HCT116 (cell line): ENCODE measurements at regions not wholly inside any gene's neighbourhood (a gene's known extent, or its start where the extent isn't known, plus 50 kb on each side); places are given as distances from the start of the nearest gene placed in this dataset.

Source experiments
- ATAC-seq: fragments of 200-7000 bp; cut with Tn5 transposase; 2 replicates; pipeline ENCODE4 v1.9.1; 2020; ENCODE audit warnings: mild to moderate bottlenecking, moderate library complexity
- BruUV-seq: library from RNA; stranded (reverse); fragments of 400-500 nt; replicated peaks from 2 replicates; lab custom pipeline; 2021; lab: Mats Ljungman, UMichigan
- CTCF ChIA-PET: fragments of 300-600 bp; sonication (Branson Sonifier 250); formaldehyde crosslinking; loops from one replicate; lab custom pipeline; 2021; ENCODE audit warnings: antibody characterized with exemption; lab: Charles Lee
- POLR2A ChIA-PET: fragments of 300-600, 350-600 bp; sonication (Branson Sonifier 250); formaldehyde crosslinking; loops from one replicate; lab custom pipeline; 2021; ENCODE audit warnings: antibody characterized with exemption; lab: Charles Lee
- RAD21 ChIA-PET, 2 experiments: fragments of 300-600 bp; sonication (Branson Sonifier 250); formaldehyde crosslinking; loops; one replicate each; lab custom pipeline; 2023; ENCODE audit warnings: low total read pairs in 2 of 2; ENCODE audit not compliant: uncharacterized antibody in 2 of 2, unreplicated experiment in 2 of 2, low non-redundant PET in 1 of 2; lab: Charles Lee
- DNase-seq: peaks from one replicate; pipeline ENCODE4 v3.0.0-alpha.2; 2010; ENCODE audit warnings: low read depth, low spot score
- H2AFZ ChIP-seq: fragments of 200-600 bp; shearing (Covaris generic), sonication (generic); 2 replicates; pipeline ENCODE4 v1.6.1; 2017; ENCODE audit warnings: low read depth, mixed run types, mixed read lengths, antibody characterized with exemption, low read length; ENCODE audit not compliant: poor library complexity, severe bottlenecking
- H3K27ac ChIP-seq: 2 replicates; pipeline ENCODE4 v1.5.1; 2012; ENCODE audit warnings: low read depth, low read length
- H3K27me3 ChIP-seq: fragments of 200-600 bp; sonication (generic); 2 replicates; pipeline ENCODE4 v1.6.1; 2016; ENCODE audit warnings: mixed run types, low read length, mixed read lengths; ENCODE audit not compliant: insufficient read depth
- H3K36me3 ChIP-seq, 2 experiments: fragments of 200-500 bp in 1 of 2; fragments of 200-600 bp in 1 of 2; sonication (Bioruptor generic) in 1 of 2; sonication (generic) in 1 of 2; 2 replicates each; pipeline versions ENCODE4 v1.5.1 to v1.6.1; 2014 to 2016; ENCODE audit warnings: low read length in 2 of 2, inconsistent platforms in 1 of 2, mixed read lengths in 1 of 2, mixed run types in 1 of 2; ENCODE audit not compliant: insufficient read depth in 2 of 2, control insufficient read depth in 1 of 2
- H3K4me1 ChIP-seq, 2 experiments: fragments of 200-600 bp in 1 of 2; sonication (generic) in 1 of 2; 2 replicates each; pipeline versions ENCODE4 v1.5.1 to v1.6.1; 2012 to 2017; ENCODE audit warnings: low read length in 2 of 2, inconsistent platforms in 1 of 2, mild to moderate bottlenecking in 1 of 2, mixed read lengths in 1 of 2, mixed run types in 1 of 2, moderate library complexity in 1 of 2; ENCODE audit not compliant: insufficient read depth in 2 of 2, control insufficient read depth in 1 of 2
- H3K4me2 ChIP-seq: fragments of 200-600 bp; sonication (generic); 2 replicates; pipeline ENCODE4 v1.6.1; 2017; ENCODE audit warnings: mixed run types, low read length, mixed read lengths
- H3K4me3 ChIP-seq, 2 experiments: fragments of 200-600 bp in 1 of 2; sonication (generic) in 1 of 2; replicated peaks in 1 of 2; 2 replicates each; pipeline ENCODE4 v1.5.1; 2011 to 2016; ENCODE audit warnings: low read length in 2 of 2, control low read depth in 1 of 2, low read depth in 1 of 2, mild to moderate bottlenecking in 1 of 2, mixed read lengths in 1 of 2, mixed run types in 1 of 2
- H3K79me2 ChIP-seq: fragments of 200-600 bp; sonication (generic); 2 replicates; pipeline ENCODE4 v1.6.1; 2017; ENCODE audit warnings: mild to moderate bottlenecking, mixed run types, low read length, moderate library complexity, mixed read lengths; ENCODE audit not compliant: insufficient read depth
- H3K9ac ChIP-seq: fragments of 200-600 bp; sonication (generic); 2 replicates; pipeline ENCODE4 v1.6.1; 2016; ENCODE audit warnings: low read length, mixed read lengths
- H3K9me2 ChIP-seq: fragments of 200-600 bp; sonication (generic), shearing (Covaris generic); 2 replicates; pipeline ENCODE4 v1.6.1; 2017; ENCODE audit warnings: mixed run types, mild to moderate bottlenecking, moderate library complexity; ENCODE audit not compliant: insufficient read depth
- H3K9me3 ChIP-seq, 2 experiments: fragments of 200-500 bp in 1 of 2; fragments of 200-600 bp in 1 of 2; sonication (Bioruptor generic) in 1 of 2; sonication (generic) in 1 of 2; 2 replicates each; pipeline ENCODE4 v1.6.1; 2014 to 2017; ENCODE audit warnings: low read length in 2 of 2, mixed read lengths in 2 of 2, inconsistent platforms in 1 of 2, low read depth in 1 of 2, mild to moderate bottlenecking in 1 of 2, mixed run types in 1 of 2, moderate library complexity in 1 of 2; ENCODE audit not compliant: control insufficient read depth in 1 of 2, insufficient read depth in 1 of 2
- H4K20me1 ChIP-seq: fragments of 200-600 bp; sonication (generic), shearing (Covaris generic); 2 replicates; pipeline ENCODE4 v1.6.1; 2017; ENCODE audit warnings: mixed run types, mild to moderate bottlenecking, moderate library complexity; ENCODE audit not compliant: insufficient read depth
- CBX3 ChIP-seq: IDR thresholded peaks from 2 replicates; pipeline ENCODE4 v1.6.1; 2012; ENCODE audit warnings: low read depth
- CEBPB ChIP-seq: IDR thresholded peaks from 2 replicates; pipeline ENCODE4 v1.6.1; 2012; ENCODE audit warnings: low read depth
- EGR1 ChIP-seq: IDR thresholded peaks from 2 replicates; pipeline ENCODE4 v1.6.1; 2012; ENCODE audit warnings: low read depth
- EZH2 ChIP-seq: fragments of 200-600 bp; sonication (generic); IDR thresholded peaks from 2 replicates; pipeline ENCODE4 v1.6.1; 2017; ENCODE audit warnings: antibody characterized with exemption, mixed run types
- EZH2phosphoT487 ChIP-seq: fragments of 200-600 bp; IDR thresholded peaks from 2 replicates; pipeline ENCODE4 v1.6.1; 2018; ENCODE audit warnings: antibody characterized with exemption, borderline replicate concordance
- FOSL1 ChIP-seq: IDR thresholded peaks from 2 replicates; pipeline ENCODE4 v1.6.1; 2012; ENCODE audit warnings: low read depth
- MAX ChIP-seq: IDR thresholded peaks from 2 replicates; pipeline ENCODE4 v1.6.1; 2012
- RAD21 ChIP-seq: IDR thresholded peaks from 2 replicates; pipeline ENCODE4 v1.6.1; 2012; ENCODE audit warnings: low read depth, mild to moderate bottlenecking
- REST ChIP-seq: IDR thresholded peaks from 2 replicates; pipeline ENCODE4 v1.6.1; 2012; ENCODE audit warnings: low read depth
- SIN3A ChIP-seq: IDR thresholded peaks from 2 replicates; pipeline ENCODE4 v1.6.1; 2012; ENCODE audit warnings: low read depth
- SP1 ChIP-seq: IDR thresholded peaks from 2 replicates; pipeline ENCODE4 v1.6.1; 2012; ENCODE audit warnings: low read depth
- SRF ChIP-seq: IDR thresholded peaks from 2 replicates; pipeline ENCODE4 v1.6.1; 2012; ENCODE audit warnings: low read depth
- ZFX ChIP-seq: fragments of 450-650 bp; IDR thresholded peaks from 2 replicates; pipeline ENCODE4 v1.6.1; 2017
- ZNF274 ChIP-seq: fragments of 200-500 bp; sonication (Bioruptor generic); IDR thresholded peaks from 2 replicates; pipeline ENCODE4 v1.6.1; 2014; ENCODE audit warnings: mild to moderate bottlenecking, low read depth, low read length, inconsistent platforms
- intact Hi-C: fragments of 100-400 bp; cut with micrococcal nuclease; formaldehyde crosslinking; loops from 2 replicates; pipeline ENCODE4 v1.10.0; 2022
- TF ChIP-seq, protein P1 (sequence below): IDR thresholded peaks from 2 replicates; pipeline ENCODE4 v1.6.1; 2011; ENCODE audit warnings: mild to moderate bottlenecking, low read length, moderate library complexity; ENCODE audit not compliant: insufficient replicate concordance; ENCODE audit errors: extremely low read depth
- TF ChIP-seq, protein P2 (sequence below), 3 experiments: fragments of 200-600 bp in 1 of 3; sonication (generic) in 1 of 3; IDR thresholded peaks in 2 of 3; conservative IDR thresholded peaks in 1 of 3; 2 replicates each; pipeline ENCODE4 v1.5.1; 2012 to 2017; ENCODE audit warnings: low read depth in 2 of 3, low read length in 2 of 3, antibody characterized with exemption in 1 of 3, borderline replicate concordance in 1 of 3, control low read depth in 1 of 3, mild to moderate bottlenecking in 1 of 3, mixed read lengths in 1 of 3, mixed run types in 1 of 3, moderate library complexity in 1 of 3; ENCODE audit not compliant: insufficient read depth in 1 of 3

GRCh38 chr5:39579750-39580149 lies 155.0 kb upstream of the DAB2 start:
- no peak overlapping the region for H3K4me2 ChIP-seq
- ChIA-PET RAD21 (no interaction called here), CTCF (interaction anchor here (0.6 to 1.3 kb wide), 2 partner anchors 1106 to 1109 kb away, joined by 3 read pairs; no protein-coding TSS in a partner anchor), POLR2A (no interaction called here)
- no peaks in the 10 kb centered on the region for H4K20me1 ChIP-seq
- no peaks in the 10 kb centered on the region for H3K27me3 ChIP-seq
- H3K79me2 ChIP-seq = no peaks in the 10 kb centered on the region
- H3K4me3 ChIP-seq = no peak overlapping the region
- H3K36me3 ChIP-seq = no peaks in the 10 kb centered on the region
- no peak overlapping the region for H3K27ac ChIP-seq
- no peaks in the 10 kb centered on the region for H3K9me2 ChIP-seq
- TF ChIP-seq MAX (no peak), EZH2phosphoT487 (no peak), EGR1 (no peak), ZNF274 (no peak), SIN3A (no peak), RAD21 (no peak), SP1 (no peak), SRF (no peak), CEBPB (no peak), EZH2 (no peak), CBX3 (no peak), FOSL1 (no peak), REST (no peak), ZFX (no peak)
- TF ChIP-seq, protein P1, sequence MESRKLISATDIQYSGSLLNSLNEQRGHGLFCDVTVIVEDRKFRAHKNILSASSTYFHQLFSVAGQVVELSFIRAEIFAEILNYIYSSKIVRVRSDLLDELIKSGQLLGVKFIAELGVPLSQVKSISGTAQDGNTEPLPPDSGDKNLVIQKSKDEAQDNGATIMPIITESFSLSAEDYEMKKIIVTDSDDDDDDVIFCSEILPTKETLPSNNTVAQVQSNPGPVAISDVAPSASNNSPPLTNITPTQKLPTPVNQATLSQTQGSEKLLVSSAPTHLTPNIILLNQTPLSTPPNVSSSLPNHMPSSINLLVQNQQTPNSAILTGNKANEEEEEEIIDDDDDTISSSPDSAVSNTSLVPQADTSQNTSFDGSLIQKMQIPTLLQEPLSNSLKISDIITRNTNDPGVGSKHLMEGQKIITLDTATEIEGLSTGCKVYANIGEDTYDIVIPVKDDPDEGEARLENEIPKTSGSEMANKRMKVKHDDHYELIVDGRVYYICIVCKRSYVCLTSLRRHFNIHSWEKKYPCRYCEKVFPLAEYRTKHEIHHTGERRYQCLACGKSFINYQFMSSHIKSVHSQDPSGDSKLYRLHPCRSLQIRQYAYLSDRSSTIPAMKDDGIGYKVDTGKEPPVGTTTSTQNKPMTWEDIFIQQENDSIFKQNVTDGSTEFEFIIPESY = no peak
- TF ChIP-seq, protein P2, sequence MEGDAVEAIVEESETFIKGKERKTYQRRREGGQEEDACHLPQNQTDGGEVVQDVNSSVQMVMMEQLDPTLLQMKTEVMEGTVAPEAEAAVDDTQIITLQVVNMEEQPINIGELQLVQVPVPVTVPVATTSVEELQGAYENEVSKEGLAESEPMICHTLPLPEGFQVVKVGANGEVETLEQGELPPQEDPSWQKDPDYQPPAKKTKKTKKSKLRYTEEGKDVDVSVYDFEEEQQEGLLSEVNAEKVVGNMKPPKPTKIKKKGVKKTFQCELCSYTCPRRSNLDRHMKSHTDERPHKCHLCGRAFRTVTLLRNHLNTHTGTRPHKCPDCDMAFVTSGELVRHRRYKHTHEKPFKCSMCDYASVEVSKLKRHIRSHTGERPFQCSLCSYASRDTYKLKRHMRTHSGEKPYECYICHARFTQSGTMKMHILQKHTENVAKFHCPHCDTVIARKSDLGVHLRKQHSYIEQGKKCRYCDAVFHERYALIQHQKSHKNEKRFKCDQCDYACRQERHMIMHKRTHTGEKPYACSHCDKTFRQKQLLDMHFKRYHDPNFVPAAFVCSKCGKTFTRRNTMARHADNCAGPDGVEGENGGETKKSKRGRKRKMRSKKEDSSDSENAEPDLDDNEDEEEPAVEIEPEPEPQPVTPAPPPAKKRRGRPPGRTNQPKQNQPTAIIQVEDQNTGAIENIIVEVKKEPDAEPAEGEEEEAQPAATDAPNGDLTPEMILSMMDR (IDR thresholded peaks at IDR 0.05 in 2 of 3, conservative IDR thresholded peaks at IDR 0.05 in 1 of 3; ENCODE audit: borderline replicate concordance in 1 of 3, insufficient read depth in 1 of 3, low read depth in 2 of 3, low read length in 2 of 3) = no peak
- ATAC-seq = no peak
- H3K4me1 ChIP-seq = no peaks in the 10 kb centered on the region
- no peak for DNase-seq
- intact Hi-C loops = loop anchor here (2.0 to 5.0 kb wide), 4 partner anchors 113 to 1298 kb away; no protein-coding TSS in a partner anchor
- H3K9me3 ChIP-seq = no peaks in the 10 kb centered on the region
- no peak overlapping the region for H2AFZ ChIP-seq
- no TSS peak for BruUV-seq
- H3K9ac ChIP-seq = no peak overlapping the region
